ENCODE measurements at regions not wholly inside any gene's neighbourhood (a gene's known extent, or its start where the extent isn't known, plus 50 kb on each side); places are given as distances from the start of the nearest gene placed in this dataset.

DNA sequence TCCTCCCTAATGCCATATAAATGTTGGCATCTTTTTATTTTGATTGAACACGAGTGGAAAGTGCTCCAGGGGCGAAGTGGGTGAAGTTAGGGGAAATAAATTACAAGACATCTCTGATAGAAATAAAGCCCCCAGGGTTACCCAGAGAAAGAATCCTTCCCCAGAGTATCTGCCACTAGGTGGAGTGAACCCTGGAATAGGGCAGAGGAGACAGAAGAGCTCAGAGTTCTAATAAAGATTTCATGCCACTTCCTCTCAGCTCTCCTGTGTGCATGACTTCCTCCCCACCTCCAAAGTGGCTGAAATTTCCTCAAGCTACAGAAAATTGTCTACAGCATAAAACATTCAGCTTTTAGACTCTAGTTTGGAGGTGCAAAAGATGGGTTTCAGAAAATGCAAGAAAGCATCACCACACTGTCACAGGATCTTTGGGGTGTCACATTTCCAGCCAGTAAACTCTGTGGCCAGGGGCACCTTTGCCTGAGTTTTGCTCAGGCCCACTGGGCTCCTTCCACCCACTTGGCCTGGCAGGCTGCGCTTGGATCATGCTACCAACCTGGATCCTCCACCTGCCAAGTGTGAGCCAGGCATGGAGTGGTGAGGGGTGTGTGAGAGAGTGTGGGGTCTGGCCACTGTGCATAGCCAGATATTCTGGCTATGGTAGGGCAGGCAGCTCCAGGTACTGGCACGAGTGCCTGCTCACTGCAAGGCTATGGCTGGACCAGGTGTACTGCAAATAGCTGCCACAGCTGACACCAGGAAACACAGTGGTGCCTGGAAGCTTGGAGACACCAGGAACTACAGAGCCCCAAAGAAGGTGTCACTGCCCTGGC is 208.8 kb upstream of the USP25 start:
- peak; percentile 0 for DNase-seq
- H3K27ac ChIP-seq (ENCODE audit: insufficient read depth, low read length) = no peak overlapping the region
- no peaks in the 10 kb centered on the region for H3K9me3 ChIP-seq (ENCODE audit: control insufficient read depth, insufficient read depth, low read length)
- dilution Hi-C loops (cut with HindIII; ENCODE audit: low sequenced_read_pairs, unreplicated experiment) (no loop called here), intact Hi-C loops (cut with micrococcal nuclease) (no loop called here), in situ Hi-C loops (cut with MboI; ENCODE audit: low sequenced_read_pairs) (no loop called here)
- 0 out of 2 replicates have a peak, but pooled peaks have one; percentile 46 for ATAC-seq (ENCODE audit: low read depth)
- H3K4me1 ChIP-seq (ENCODE audit: control insufficient read depth, insufficient read depth, low read length) = no peaks in the 10 kb centered on the region
- no peak overlapping the region for H3K14ac ChIP-seq (replicated peaks; ENCODE audit: low read depth, low read length)
- no peak overlapping the region for H4K8ac ChIP-seq (ENCODE audit: low read depth in 2 of 2, low read length in 2 of 2)
- H3K4me3 ChIP-seq (ENCODE audit: insufficient read depth, low read depth, low read length) = no peak overlapping the region
- H2AK5ac ChIP-seq (ENCODE audit: low read depth, low read length) = no peak overlapping the region
- H2AFZ ChIP-seq (replicated peaks; ENCODE audit: low read length, poor library complexity) = no peak overlapping the region
- no peaks in the 10 kb centered on the region for H3K36me3 ChIP-seq (ENCODE audit: control insufficient read depth, insufficient read depth, low read length)
- H2BK15ac ChIP-seq (ENCODE audit: low read depth, low read length) = no peak overlapping the region
- no peaks in the 10 kb centered on the region for H3K27me3 ChIP-seq (ENCODE audit: control insufficient read depth, insufficient read depth, low read length)
- ChIA-PET POLR2A (ENCODE audit: unreplicated experiment) (no interaction called here), CTCF (interaction anchor here (0.5 to 1.4 kb wide), 4 partner anchors 11 to 22 kb away, joined by 3 to 5 read pairs (median 4); no protein-coding TSS in a partner anchor)
- no peak overlapping the region for H3K9ac ChIP-seq (ENCODE audit: low read depth, low read length)
- no peak overlapping the region for H3K4ac ChIP-seq (ENCODE audit: low read depth, low read length)
- no peaks in the 10 kb centered on the region for H3K79me1 ChIP-seq (ENCODE audit: low read depth in 1 of 2, low read length in 2 of 2)
- no peak overlapping the region for H2BK120ac ChIP-seq (ENCODE audit: low read depth, low read length)
- no peak overlapping the region for H4K5ac ChIP-seq (ENCODE audit: low read depth, low read length)
- no peak overlapping the region for H2AK9ac ChIP-seq (replicated peaks; ENCODE audit: low read depth, low read length, poor library complexity)
- no peaks in the 10 kb centered on the region for H4K20me1 ChIP-seq (ENCODE audit: insufficient read depth, low read length)
- TF ChIP-seq CTCF (conservative IDR thresholded peaks at IDR 0.05; ENCODE audit: low read depth, low read length) (peak; percentile 29; the same call in 1 of the 2 replicates), CHD1 (IDR thresholded peaks at IDR 0.05; ENCODE audit: low read depth, low read length) (no peak), ELK1 (IDR thresholded peaks at IDR 0.05; ENCODE audit: borderline replicate concordance, low read depth, low read length) (no peak), RAD21 (IDR thresholded peaks at IDR 0.05; ENCODE audit: low read length) (no peak)
- no peak overlapping the region for H3K23ac ChIP-seq (ENCODE audit: low read depth, low read length)
- 14% methylated on average over 1 of the region's 4 CpGs; no CpG with 5 or more reads in 1 of the 2 experiments for WGBS, 2 experiments (ENCODE audit: extremely low coverage in 2 of 2, insufficient read length in 1 of 2)
- no peak overlapping the region for H3K56ac ChIP-seq (ENCODE audit: extremely low read depth, insufficient read depth, low read length)
- no TSS peak for BruUV-seq (replicated peaks)
- no peak overlapping the region for H3K18ac ChIP-seq (ENCODE audit: low read depth, low read length)
- no peak overlapping the region for H2BK5ac ChIP-seq (ENCODE audit: low read depth, low read length, poor library complexity, severe bottlenecking)
- H2BK20ac ChIP-seq (ENCODE audit: low read depth, low read length) = no peak overlapping the region
- H3K9me1 ChIP-seq (ENCODE audit: insufficient read depth, low read length) = no peaks in the 10 kb centered on the region
- no peak overlapping the region for H3K4me2 ChIP-seq (ENCODE audit: low read depth, low read length)
- no peak overlapping the region for H4K91ac ChIP-seq (ENCODE audit: insufficient read depth, low read depth, low read length)

Data from IMR-90 (cell line).